Neural cell (in vitro differentiated cells): ENCODE measurements at regions not wholly inside any gene's neighbourhood (a gene's known extent, or its start where the extent isn't known, plus 50 kb on each side); places are given as distances from the start of the nearest gene placed in this dataset.

Source experiments
- H2AFZ ChIP-seq: fragments of 200-600, 300-800 bp; sonication (generic), shearing (Covaris generic); 2 replicates; pipeline ENCODE4 v1.6.0; 2014; ENCODE audit warnings: low read depth, mild to moderate bottlenecking, antibody characterized with exemption, low read length, moderate library complexity
- H3F3A ChIP-seq: fragments of 200-600 bp; shearing (Covaris generic); 2 replicates; pipeline ENCODE4 v1.6.1; 2016; ENCODE audit warnings: mild to moderate bottlenecking, moderate library complexity, mixed read lengths, antibody characterized with exemption, low read length; ENCODE audit not compliant: insufficient read depth, poor library complexity, severe bottlenecking
- H3K27ac ChIP-seq: fragments of 200-600, 300-800 bp; sonication (generic), shearing (Covaris generic); 2 replicates; pipeline ENCODE4 v1.5.1; 2014; ENCODE audit warnings: mild to moderate bottlenecking, low read length, moderate library complexity
- H3K27me3 ChIP-seq: fragments of 300-800, 200-600 bp; sonication (generic), shearing (Covaris generic); 2 replicates; pipeline ENCODE4 v1.6.0; 2014; ENCODE audit warnings: mild to moderate bottlenecking, low read depth, low read length, moderate library complexity; ENCODE audit not compliant: insufficient read depth
- H3K36me3 ChIP-seq: fragments of 300-800, 200-600 bp; sonication (generic), shearing (Covaris generic); 2 replicates; pipeline ENCODE4 v1.5.1; 2014; ENCODE audit warnings: mild to moderate bottlenecking, antibody characterized with exemption, low read length, moderate library complexity; ENCODE audit not compliant: insufficient read depth
- H3K4me2 ChIP-seq: fragments of 300-800, 200-600 bp; sonication (generic), shearing (Covaris generic); 2 replicates; pipeline ENCODE4 v1.6.0; 2014; ENCODE audit warnings: mild to moderate bottlenecking, low read length
- H3K4me3 ChIP-seq: fragments of 300-800, 200-600 bp; sonication (generic), shearing (Covaris generic); 2 replicates; pipeline ENCODE4 v1.5.1; 2014; ENCODE audit warnings: mild to moderate bottlenecking, low read length, moderate library complexity
- H3K79me2 ChIP-seq: fragments of 200-600 bp; shearing (Covaris generic); replicated peaks from 2 replicates; pipeline ENCODE4 v1.6.0; 2014; ENCODE audit warnings: mild to moderate bottlenecking, low read length, moderate library complexity; ENCODE audit not compliant: insufficient read depth
- H3K9ac ChIP-seq: fragments of 300-800, 200-600 bp; sonication (generic), shearing (Covaris generic); 2 replicates; pipeline ENCODE4 v1.6.1; 2016; ENCODE audit warnings: mild to moderate bottlenecking, low read length, mixed read lengths
- H3K9me2 ChIP-seq: fragments of 200-600 bp; shearing (Covaris generic); 2 replicates; pipeline ENCODE4 v1.6.1; 2016; ENCODE audit warnings: mild to moderate bottlenecking, low read length, mixed read lengths; ENCODE audit not compliant: insufficient read depth
- H3K9me3 ChIP-seq: fragments of 200-600, 300-800 bp; sonication (generic), shearing (Covaris generic); 2 replicates; pipeline ENCODE4 v1.6.1; 2016; ENCODE audit warnings: mild to moderate bottlenecking, mixed run types, low read length, moderate library complexity, mixed read lengths
- H4K20me1 ChIP-seq: fragments of 200-600 bp; shearing (Covaris generic); 2 replicates; pipeline ENCODE4 v1.6.1; 2016; ENCODE audit warnings: mild to moderate bottlenecking, mixed run types; ENCODE audit not compliant: insufficient read depth
- CTCF ChIP-seq: fragments of 450-650 bp; IDR thresholded peaks from 2 replicates; pipeline ENCODE4 v1.5.1; 2014; ENCODE audit warnings: antibody characterized with exemption, mild to moderate bottlenecking, moderate library complexity; ENCODE audit not compliant: poor library complexity, severe bottlenecking
- EP300 ChIP-seq: fragments of 450-650 bp; conservative IDR thresholded peaks from 2 replicates; pipeline ENCODE4 v1.6.1; 2014; ENCODE audit warnings: antibody characterized with exemption, mild to moderate bottlenecking, moderate library complexity; ENCODE audit not compliant: poor library complexity, severe bottlenecking
- EZH2 ChIP-seq: fragments of 200-600, 300-800 bp; shearing (Covaris generic), sonication (generic); IDR thresholded peaks from 2 replicates; pipeline ENCODE4 v1.6.1; 2014; ENCODE audit warnings: antibody characterized with exemption, low read length, borderline replicate concordance, mild to moderate bottlenecking; ENCODE audit not compliant: insufficient read depth, poor library complexity, severe bottlenecking
- MXI1 ChIP-seq: fragments of 450-650 bp; conservative IDR thresholded peaks from 2 replicates; pipeline ENCODE4 v1.6.1; 2014; ENCODE audit warnings: antibody characterized with exemption, mild to moderate bottlenecking; ENCODE audit not compliant: poor library complexity, severe bottlenecking
- POLR2AphosphoS5 ChIP-seq: IDR thresholded peaks from 2 replicates; pipeline ENCODE4 v1.6.1; 2012
- RAD21 ChIP-seq: fragments of 450-650 bp; conservative IDR thresholded peaks from 2 replicates; pipeline ENCODE4 v1.6.1; 2014; ENCODE audit warnings: antibody characterized with exemption, mild to moderate bottlenecking, moderate library complexity
- REST ChIP-seq: IDR thresholded peaks from 2 replicates; pipeline ENCODE4 v1.6.1; 2012; ENCODE audit warnings: borderline replicate concordance
- SMC3 ChIP-seq: fragments of 450-650 bp; conservative IDR thresholded peaks from 2 replicates; pipeline ENCODE4 v1.6.1; 2014; ENCODE audit warnings: antibody characterized with exemption, mild to moderate bottlenecking, moderate library complexity; ENCODE audit not compliant: poor library complexity
- TAF1 ChIP-seq: IDR thresholded peaks from 2 replicates; pipeline ENCODE4 v1.6.1; 2012; ENCODE audit warnings: low read depth

- Histone ChIP-seq H3K27me3 (no peaks in the 10 kb centered on the region), H3K79me2 (no peaks in the 10 kb centered on the region), H3K4me3 (no peak overlapping the region), H4K20me1 (no peaks in the 10 kb centered on the region), H2AFZ (no peak overlapping the region), H3K27ac (no peak overlapping the region), H3F3A (no peaks in the 10 kb centered on the region), H3K36me3 (no peaks in the 10 kb centered on the region), H3K9ac (no peak overlapping the region), H3K4me2 (no peak overlapping the region), H3K9me2 (no peaks in the 10 kb centered on the region), H3K9me3 (no peaks in the 10 kb centered on the region)
- no peak for TF ChIP-seq RAD21
These were observed 108.2 kb upstream of the CRHR1 start for GRCh38 chr17:45675892-45676291.

- H3K79me2 ChIP-seq, result no peaks in the 10 kb centered on the region
- H4K20me1 ChIP-seq, result no peaks in the 10 kb centered on the region
- no peak for TF ChIP-seq MXI1
- no peak for TF ChIP-seq TAF1
- no peak for TF ChIP-seq RAD21
- TF ChIP-seq REST, result no peak
- no peak for TF ChIP-seq SMC3
- no peak for TF ChIP-seq POLR2AphosphoS5
- no peak for TF ChIP-seq EZH2
- TF ChIP-seq EP300, result no peak
- no peak for TF ChIP-seq CTCF
- H3K9me3 ChIP-seq, result no peaks in the 10 kb centered on the region
- no peak overlapping the region for H3K27ac ChIP-seq
- H3K9me2 ChIP-seq, result no peaks in the 10 kb centered on the region
- H3K4me3 ChIP-seq, result no peak overlapping the region
- H3K27me3 ChIP-seq, result no peaks in the 10 kb centered on the region
- no peaks in the 10 kb centered on the region for H3F3A ChIP-seq
- no peak overlapping the region for H3K4me2 ChIP-seq
- no peak overlapping the region for H3K9ac ChIP-seq
- H2AFZ ChIP-seq, result no peak overlapping the region
- H3K36me3 ChIP-seq, result no peaks in the 10 kb centered on the region
These were observed 107.4 kb upstream of the CRHR1 start for GRCh38 chr17:45676695-45677094.

GRCh38 chr17:45677770-45678169 is 106.3 kb upstream of the CRHR1 start:
- Histone ChIP-seq H2AFZ (no peak overlapping the region), H4K20me1 (no peaks in the 10 kb centered on the region), H3K79me2 (no peaks in the 10 kb centered on the region), H3K9me3 (no peaks in the 10 kb centered on the region), H3K36me3 (no peaks in the 10 kb centered on the region), H3K9ac (no peak overlapping the region), H3K27me3 (no peaks in the 10 kb centered on the region), H3K4me3 (no peak overlapping the region), H3F3A (no peaks in the 10 kb centered on the region), H3K9me2 (no peaks in the 10 kb centered on the region), H3K4me2 (no peak overlapping the region), H3K27ac (no peak overlapping the region)
- TF ChIP-seq SMC3 (no peak), REST (no peak), RAD21 (no peak), CTCF (no peak), EP300 (no peak), EZH2 (no peak)
